GM18519 (cell line): ENCODE measurements at regions not wholly inside any gene's neighbourhood (a gene's known extent, or its start where the extent isn't known, plus 50 kb on each side); places are given as distances from the start of the nearest gene placed in this dataset.

Source experiments
- ATAC-seq: cut with Tn5 transposase; IDR thresholded peaks from one replicate; pipeline ENCODE4 v1.9.1; 2021; ENCODE audit warnings: mild to moderate bottlenecking, moderate library complexity; ENCODE audit not compliant: unreplicated experiment, low FRiP score

GRCh38 chr7:106606120-106606519 is 54.8 kb downstream of the CCDC71L start:
- ATAC-seq: no peak

GRCh38 chr7:106604971-106605370 is 56.0 kb downstream of the CCDC71L start:
- ATAC-seq: no peak

- no peak for ATAC-seq
Measured at GRCh38 chr7:106604303-106604924, 56.5 kb downstream of the CCDC71L start.

- ATAC-seq: no peak
Measured at GRCh38 chr7:106603346-106603745, 57.6 kb downstream of the CCDC71L start.

- ATAC-seq: no peak
Measured at GRCh38 chr7:106602062-106602461, 58.9 kb downstream of the CCDC71L start.

- no peak for ATAC-seq
Measured at GRCh38 chr7:106600569-106601373, 60.2 kb downstream of the CCDC71L start.

GRCh38 chr7:106599343-106599698 is 61.6 kb downstream of the CCDC71L start:
- ATAC-seq: no peak

- ATAC-seq: peak; percentile 92
Measured at GRCh38 chr7:106598663-106599342, 62.2 kb downstream of the CCDC71L start.

GRCh38 chr7:106597751-106598546 is 63.0 kb downstream of the CCDC71L start:
- ATAC-seq: no peak

- ATAC-seq: no peak
Measured at GRCh38 chr7:106597014-106597413, 63.9 kb downstream of the CCDC71L start.

- ATAC-seq: no peak
Measured at GRCh38 chr7:106595922-106596321, 65.0 kb downstream of the CCDC71L start.

GRCh38 chr7:106593028-106593417 is 67.9 kb downstream of the CCDC71L start:
- ATAC-seq: no peak

GRCh38 chr7:106592282-106593027 is 68.5 kb downstream of the CCDC71L start:
- no peak for ATAC-seq

- no peak for ATAC-seq
Measured at GRCh38 chr7:106591146-106591545, 69.8 kb downstream of the CCDC71L start.

GRCh38 chr7:106590209-106590816 is 70.6 kb downstream of the CCDC71L start:
- ATAC-seq: no peak

GRCh38 chr7:106589198-106589879 is 71.6 kb downstream of the CCDC71L start:
- ATAC-seq: no peak

- ATAC-seq: no peak
Measured at GRCh38 chr7:106588422-106589197, 72.3 kb downstream of the CCDC71L start.
